Duodenal mucosa (tissue), 2 donors: ENCODE measurements at regions not wholly inside any gene's neighbourhood (a gene's known extent, or its start where the extent isn't known, plus 50 kb on each side); places are given as distances from the start of the nearest gene placed in this dataset.

Experiments
- H3K27ac ChIP-seq: one replicate; pipeline ENCODE4 v1.7.0; 2013; ENCODE audit warnings: low read depth, low read length
- H3K27me3 ChIP-seq, 2 donors: one replicate each; pipeline ENCODE4 v1.7.0; 2013; ENCODE audit warnings: low read length in 2 of 2, control low read depth in 1 of 2; ENCODE audit not compliant: insufficient read depth in 2 of 2, control insufficient read depth in 1 of 2
- H3K36me3 ChIP-seq, 2 donors: one replicate each; pipeline ENCODE4 v1.7.0; 2013; ENCODE audit warnings: low read length in 2 of 2, control low read depth in 1 of 2; ENCODE audit not compliant: insufficient read depth in 2 of 2, control insufficient read depth in 1 of 2
- H3K4me1 ChIP-seq, 2 donors: one replicate each; pipeline ENCODE4 v1.7.0; 2013; ENCODE audit warnings: low read length in 2 of 2, control low read depth in 1 of 2; ENCODE audit not compliant: insufficient read depth in 2 of 2, control insufficient read depth in 1 of 2
- H3K4me3 ChIP-seq, 2 donors: one replicate each; pipeline ENCODE4 v1.7.0; 2013; ENCODE audit warnings: low read length in 2 of 2, low read depth in 1 of 2
- H3K9ac ChIP-seq, 2 donors: one replicate each; pipeline ENCODE4 v1.7.0; 2013; ENCODE audit warnings: low read length in 2 of 2, low read depth in 1 of 2
- H3K9me3 ChIP-seq, 2 donors: one replicate each; pipeline ENCODE4 v1.7.0; 2013; ENCODE audit warnings: low read length in 2 of 2, control low read depth in 1 of 2; ENCODE audit not compliant: control insufficient read depth in 1 of 2

DNA sequence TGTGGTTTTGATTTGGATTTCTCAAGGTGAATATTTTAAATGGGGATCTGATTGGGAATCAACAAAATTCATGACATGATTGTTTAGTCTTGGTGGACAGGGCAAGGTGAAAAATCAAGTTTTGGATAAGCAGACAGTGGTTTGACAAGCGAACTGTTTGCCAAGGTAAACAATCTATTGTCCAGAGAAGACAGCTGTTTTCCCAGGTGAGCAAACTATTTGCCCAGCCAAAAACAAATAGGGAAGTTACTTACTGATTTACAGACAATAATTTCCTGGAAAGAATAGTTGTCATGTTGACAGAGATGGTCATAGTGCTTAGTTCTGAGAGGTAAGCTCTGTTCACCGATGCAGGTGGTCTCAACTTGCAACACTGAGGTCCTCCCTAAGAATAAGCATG lies 94.0 kb upstream of the STEAP1B start:
- no peaks in the 10 kb centered on the region for H3K9me3 ChIP-seq
- H3K9ac ChIP-seq: no peak overlapping the region
- no peaks in the 10 kb centered on the region for H3K36me3 ChIP-seq
- no peaks in the 10 kb centered on the region for H3K27me3 ChIP-seq
- no peak overlapping the region for H3K27ac ChIP-seq
- H3K4me3 ChIP-seq: no peak overlapping the region
- no peaks in the 10 kb centered on the region for H3K4me1 ChIP-seq

GRCh38 chr7:22591271-22591670 lies 91.3 kb upstream of the STEAP1B start:
- no peak overlapping the region for H3K9ac ChIP-seq
- no peaks in the 10 kb centered on the region for H3K9me3 ChIP-seq
- H3K27ac ChIP-seq: no peak overlapping the region
- H3K27me3 ChIP-seq: no peaks in the 10 kb centered on the region
- no peak overlapping the region for H3K4me3 ChIP-seq
- H3K4me1 ChIP-seq: peaks cover 0 to 11% of the 10 kb centered on the region in 2 donors
- H3K36me3 ChIP-seq: no peaks in the 10 kb centered on the region

DNA sequence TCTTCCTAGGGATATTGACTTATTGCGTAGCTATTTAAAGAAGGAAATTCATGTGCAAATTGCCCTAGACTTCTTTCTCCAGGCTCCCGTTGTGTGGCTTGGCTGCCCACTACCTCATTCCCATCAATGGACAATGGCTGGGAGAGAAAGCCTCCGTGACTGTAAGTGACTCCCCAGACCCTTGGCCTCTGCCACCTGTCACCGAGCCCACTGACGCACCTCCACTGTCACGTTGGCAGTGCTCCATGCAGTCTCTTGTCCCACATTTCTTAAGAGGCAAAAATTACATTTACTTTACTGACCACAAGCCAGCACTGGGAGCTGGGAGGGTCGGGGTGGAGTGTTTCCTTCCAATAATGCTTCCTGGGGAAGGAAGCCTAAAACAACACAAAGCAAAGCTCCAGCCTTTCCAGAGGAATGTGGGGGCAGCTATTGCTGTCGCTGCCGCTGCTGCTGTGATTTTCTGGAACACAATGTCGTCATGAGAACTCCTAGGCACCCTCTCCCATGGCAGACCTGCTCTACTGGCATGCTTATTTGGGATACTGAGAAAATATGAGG lies 89.7 kb upstream of the STEAP1B start:
- peaks cover 0 to 11% of the 10 kb centered on the region in 2 donors for H3K4me1 ChIP-seq
- H3K36me3 ChIP-seq: no peaks in the 10 kb centered on the region
- H3K27ac ChIP-seq: no peak overlapping the region
- H3K9me3 ChIP-seq: no peaks in the 10 kb centered on the region
- H3K4me3 ChIP-seq: no peak overlapping the region
- no peaks in the 10 kb centered on the region for H3K27me3 ChIP-seq
- no peak overlapping the region for H3K9ac ChIP-seq

DNA sequence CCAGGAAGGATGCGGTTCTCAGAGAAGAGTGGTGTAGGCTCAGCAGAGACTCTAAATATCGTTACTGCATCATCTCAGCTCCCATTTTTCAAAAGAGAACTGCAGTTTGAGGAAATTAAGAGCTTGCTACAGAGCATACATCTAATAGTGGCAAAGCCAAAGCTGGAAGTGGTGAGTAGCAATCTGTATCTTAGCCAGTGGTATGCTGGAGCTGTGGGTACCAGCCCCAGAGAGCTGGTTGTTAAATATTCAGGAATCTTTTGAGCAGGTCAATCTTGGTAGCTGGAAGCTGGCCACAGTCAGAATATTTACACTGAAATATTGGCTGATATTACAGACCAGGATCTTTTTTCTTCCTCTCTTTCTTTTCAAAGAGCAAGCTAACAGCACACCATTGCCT lies 88.4 kb upstream of the STEAP1B start:
- H3K27me3 ChIP-seq: no peaks in the 10 kb centered on the region
- H3K4me1 ChIP-seq: peaks cover 0 to 13% of the 10 kb centered on the region in 2 donors
- H3K9me3 ChIP-seq: no peaks in the 10 kb centered on the region
- H3K4me3 ChIP-seq: no peak overlapping the region
- H3K9ac ChIP-seq: no peak overlapping the region
- no peaks in the 10 kb centered on the region for H3K36me3 ChIP-seq
- H3K27ac ChIP-seq: no peak overlapping the region

DNA sequence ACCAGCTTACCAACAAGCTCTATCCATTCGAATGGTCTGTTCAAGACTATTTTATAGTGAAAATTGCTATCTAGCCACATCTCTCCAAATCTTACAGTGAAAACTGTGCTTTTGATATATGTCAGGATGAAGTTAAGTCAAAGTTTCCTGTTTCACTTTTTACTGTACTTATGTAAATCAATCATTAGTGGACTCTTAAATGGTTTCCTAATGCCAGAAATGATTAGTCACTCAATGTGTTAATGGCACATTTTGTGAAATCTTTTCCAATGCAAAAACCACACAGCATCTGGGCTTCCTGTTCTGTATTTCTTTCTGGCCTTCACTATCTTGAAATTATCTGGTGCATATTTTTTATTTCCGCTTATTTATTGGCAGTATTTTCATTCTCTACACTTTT lies 87.3 kb upstream of the STEAP1B start:
- no peaks in the 10 kb centered on the region for H3K36me3 ChIP-seq
- no peak overlapping the region for H3K27ac ChIP-seq
- no peaks in the 10 kb centered on the region for H3K9me3 ChIP-seq
- peaks cover 0 to 16% of the 10 kb centered on the region in 2 donors for H3K4me1 ChIP-seq
- H3K9ac ChIP-seq: no peak overlapping the region
- H3K27me3 ChIP-seq: no peaks in the 10 kb centered on the region
- no peak overlapping the region for H3K4me3 ChIP-seq

DNA sequence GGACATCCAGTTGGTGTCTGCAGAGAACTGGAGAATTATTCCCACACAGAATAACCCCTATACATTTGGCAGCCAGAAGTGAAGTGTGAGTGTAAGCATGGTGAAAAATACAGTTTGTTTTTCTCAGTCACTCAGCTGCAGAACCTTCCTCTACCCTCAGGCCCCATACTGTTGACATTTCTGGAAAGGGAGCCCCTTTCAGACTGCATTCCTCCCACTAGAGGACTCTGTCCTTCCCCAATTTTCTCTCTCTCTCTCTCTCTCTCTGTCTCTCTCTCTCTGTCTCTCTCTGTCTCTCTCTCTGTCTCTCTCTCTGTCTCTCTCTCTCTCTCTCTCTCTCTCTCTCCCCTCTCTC lies 86.8 kb upstream of the STEAP1B start:
- H3K36me3 ChIP-seq: no peaks in the 10 kb centered on the region
- H3K4me3 ChIP-seq: no peak overlapping the region
- H3K9ac ChIP-seq: no peak overlapping the region
- H3K27me3 ChIP-seq: no peaks in the 10 kb centered on the region
- H3K4me1 ChIP-seq: peaks cover 0 to 16% of the 10 kb centered on the region in 2 donors
- no peak overlapping the region for H3K27ac ChIP-seq
- no peaks in the 10 kb centered on the region for H3K9me3 ChIP-seq

- Histone ChIP-seq H3K27me3 (no peaks in the 10 kb centered on the region), H3K4me3 (no peak overlapping the region), H3K27ac (no peak overlapping the region), H3K9me3 (no peaks in the 10 kb centered on the region), H3K36me3 (no peaks in the 10 kb centered on the region), H3K9ac (no peak overlapping the region), H3K4me1 (peaks cover 0 to 16% of the 10 kb centered on the region in 2 donors)
These were observed 86.3 kb upstream of the STEAP1B start for GRCh38 chr7:22586101-22586785.

DNA sequence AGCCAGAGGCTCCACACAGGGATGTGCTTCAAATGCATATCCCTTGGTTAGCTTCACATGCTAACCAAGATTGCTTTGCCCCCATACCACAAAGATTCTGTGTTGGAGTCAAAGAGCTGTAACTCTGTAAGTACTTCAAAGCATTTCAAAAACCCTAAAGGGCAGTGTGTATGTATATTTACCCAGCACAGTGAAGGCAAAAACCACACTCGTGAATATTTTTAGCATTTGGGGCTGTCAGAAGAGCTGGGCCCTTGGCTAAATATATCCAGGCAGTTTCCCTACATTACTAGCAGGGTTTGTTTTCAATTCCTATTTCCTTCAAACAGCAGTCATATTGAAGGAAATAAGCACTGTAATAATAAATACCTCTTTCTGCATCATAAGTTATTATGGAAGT lies 84.2 kb upstream of the STEAP1B start:
- Histone ChIP-seq H3K4me3 (no peak overlapping the region), H3K27me3 (no peaks in the 10 kb centered on the region), H3K4me1 (peaks cover 0 to 16% of the 10 kb centered on the region in 2 donors), H3K9ac (no peak overlapping the region), H3K9me3 (no peaks in the 10 kb centered on the region), H3K27ac (no peak overlapping the region), H3K36me3 (no peaks in the 10 kb centered on the region)

GRCh38 chr7:22582863-22583622 lies 83.1 kb upstream of the STEAP1B start:
- no peak overlapping the region for H3K27ac ChIP-seq
- peaks cover 0 to 16% of the 10 kb centered on the region in 2 donors for H3K4me1 ChIP-seq
- no peaks in the 10 kb centered on the region for H3K36me3 ChIP-seq
- H3K9ac ChIP-seq: no peak overlapping the region
- no peaks in the 10 kb centered on the region for H3K27me3 ChIP-seq
- H3K4me3 ChIP-seq: no peak overlapping the region
- no peaks in the 10 kb centered on the region for H3K9me3 ChIP-seq

- Histone ChIP-seq H3K27ac (no peak overlapping the region), H3K36me3 (no peaks in the 10 kb centered on the region), H3K4me1 (peaks cover 3 to 10% of the 10 kb centered on the region in 2 donors), H3K4me3 (no peak overlapping the region), H3K9me3 (no peaks in the 10 kb centered on the region), H3K9ac (no peak overlapping the region), H3K27me3 (no peaks in the 10 kb centered on the region)
These were observed 81.1 kb upstream of the STEAP1B start for GRCh38 chr7:22581099-22581498.
